Stomach (tissue), 8 donors: ENCODE measurements at regions not wholly inside any gene's neighbourhood (a gene's known extent, or its start where the extent isn't known, plus 50 kb on each side); places are given as distances from the start of the nearest gene placed in this dataset.

ENCODE experiments used
- DNase-seq, 2 donors: peaks; one replicate each; pipeline versions ENCODE4 v3.0.0 to v3.0.0-alpha.2; 2013 to 2019
- H3K27ac ChIP-seq, 5 donors: fragments of 200-600 bp in 4 of 5; sonication (generic) in 4 of 5; one replicate each; pipeline ENCODE4 v1.5.1; 2013 to 2019; ENCODE audit warnings: mild to moderate bottlenecking in 1 of 5, moderate library complexity in 1 of 5
- H3K27me3 ChIP-seq, 3 donors: fragments of 200-600 bp; sonication (generic); one replicate each; pipeline ENCODE4 v1.5.1; 2017 to 2019; ENCODE audit warnings: mixed run types in 1 of 3
- H3K36me3 ChIP-seq, 4 donors: fragments of 200-600 bp; sonication (generic); 1 replicate in 3 of 4; 2 replicates in 1 of 4; pipeline ENCODE4 v1.5.1; 2016 to 2019
- H3K4me1 ChIP-seq, 4 donors: fragments of 200-600 bp; sonication (generic); one replicate each; pipeline ENCODE4 v1.5.1; 2016 to 2019
- H3K4me3 ChIP-seq, 4 donors: fragments of 200-600 bp; sonication (generic) in 3 of 4; one replicate each; pipeline ENCODE4 v1.5.1; 2016 to 2019; ENCODE audit warnings: mild to moderate bottlenecking in 1 of 4
- H3K9me3 ChIP-seq, 4 donors: fragments of 200-600 bp; sonication (generic); one replicate each; pipeline ENCODE4 v1.5.1; 2016 to 2019
- CTCF ChIP-seq, 7 experiments: fragments of 450-650 bp in 4 of 7; fragments of 200-600 bp in 3 of 7; sonication (generic) in 3 of 7; IDR thresholded peaks; one replicate each; pipeline ENCODE4 v1.5.1; 2016 to 2019; ENCODE audit warnings: antibody characterized with exemption in 7 of 7, control low read depth in 2 of 7, mild to moderate bottlenecking in 1 of 7
- EP300 ChIP-seq: sonication (generic); formaldehyde crosslinking; IDR thresholded peaks from one replicate; pipeline ENCODE4 v1.6.1; 2017; ENCODE audit warnings: antibody characterized with exemption
- POLR2A ChIP-seq, 4 donors: fragments of 450-650 bp; IDR thresholded peaks; one replicate each; pipeline ENCODE4 v1.6.1; 2016; ENCODE audit warnings: antibody characterized with exemption in 4 of 4, control low read depth in 2 of 4, mild to moderate bottlenecking in 1 of 4, moderate library complexity in 1 of 4
- POLR2AphosphoS5 ChIP-seq, 3 donors: sonication (generic); formaldehyde crosslinking; IDR thresholded peaks; one replicate each; pipeline ENCODE4 v1.6.1; 2016; ENCODE audit warnings: antibody characterized with exemption in 3 of 3
- WGBS, 5 donors: extraction: QIAGEN DNeasy Blood & Tissue Kit in 3 of 5; methylation state at CpG; one replicate each; pipeline versions ENCODE4 v1.1.5 to v1.1.7; 2013 to 2018; 5-methylcytosine and 5-hydroxymethylcytosine counted together
- intact Hi-C: fragments of 100-400 bp; cut with DNase I; formaldehyde crosslinking; loops from one replicate; pipeline ENCODE4 v1.15.1; 2023; ENCODE audit warnings: low total_unique reads
- donor health status: healthy with polysubstance abuse.
- donor health status: Bipolar disorder and iron deficiency.
- donor health status: healthy.

- H3K27ac ChIP-seq = no peak overlapping the region
- no peak overlapping the region for H3K4me3 ChIP-seq
- intact Hi-C loops = no loop called here
- 62 to 73% (median 65%) methylated on average over 1 of the region's 1 CpG for WGBS, 5 donors
- H3K27me3 ChIP-seq = no peaks in the 10 kb centered on the region
- H3K9me3 ChIP-seq = no peaks in the 10 kb centered on the region
- no peak for DNase-seq
- no peaks in the 10 kb centered on the region for H3K4me1 ChIP-seq
- TF ChIP-seq EP300 = no peak
- no peak for TF ChIP-seq POLR2A (IDR thresholded peaks at IDR 0.05)
- no peak for TF ChIP-seq CTCF (IDR thresholded peaks at IDR 0.05)
- TF ChIP-seq POLR2AphosphoS5 (IDR thresholded peaks at IDR 0.05) = no peak
- H3K36me3 ChIP-seq = no peaks in the 10 kb centered on the region
These were observed 671.9 kb downstream of the SUCLG1 start for GRCh38 chr2:83787189-83787588.

- intact Hi-C loops = no loop called here
- 71 to 78% (median 71%) methylated on average over 4 of the region's 4 CpGs for WGBS, 5 donors
- no peaks in the 10 kb centered on the region for H3K4me1 ChIP-seq
These were observed 672.9 kb downstream of the SUCLG1 start for GRCh38 chr2:83786140-83786539.

GRCh38 chr2:83784947-83785346 is 674.1 kb downstream of the SUCLG1 start:
- TF ChIP-seq CTCF (IDR thresholded peaks at IDR 0.05) (no peak), POLR2AphosphoS5 (IDR thresholded peaks at IDR 0.05) (no peak), POLR2A (IDR thresholded peaks at IDR 0.05) (no peak), EP300 (no peak)
- Histone ChIP-seq H3K4me3 (no peak overlapping the region), H3K9me3 (no peaks in the 10 kb centered on the region), H3K27me3 (no peaks in the 10 kb centered on the region), H3K36me3 (no peaks in the 10 kb centered on the region), H3K27ac (no peak overlapping the region), H3K4me1 (no peaks in the 10 kb centered on the region)
- 35 to 67% (median 63%) methylated on average over 1 of the region's 1 CpG for WGBS, 5 donors
- DNase-seq = no peak
- intact Hi-C loops = no loop called here

More at GRCh38 chr2:83786140-83786539, 672.9 kb downstream of the SUCLG1 start:
- TF ChIP-seq CTCF (IDR thresholded peaks at IDR 0.05) (no peak), EP300 (no peak), POLR2AphosphoS5 (IDR thresholded peaks at IDR 0.05) (no peak), POLR2A (IDR thresholded peaks at IDR 0.05) (no peak)
- Histone ChIP-seq H3K27ac (no peak overlapping the region), H3K27me3 (no peaks in the 10 kb centered on the region), H3K36me3 (no peaks in the 10 kb centered on the region), H3K4me3 (no peak overlapping the region), H3K9me3 (no peaks in the 10 kb centered on the region)
- DNase-seq = no peak

- H3K27me3 ChIP-seq = no peaks in the 10 kb centered on the region
- TF ChIP-seq EP300 (no peak), POLR2AphosphoS5 (IDR thresholded peaks at IDR 0.05) (no peak), CTCF (IDR thresholded peaks at IDR 0.05) (no peak), POLR2A (IDR thresholded peaks at IDR 0.05) (no peak)
- no peak for DNase-seq
- H3K4me1 ChIP-seq = no peaks in the 10 kb centered on the region
- no peak overlapping the region for H3K27ac ChIP-seq
- intact Hi-C loops = no loop called here
- 90 to 94% (median 92%) methylated on average over 2 of the region's 2 CpGs for WGBS, 5 donors
- H3K4me3 ChIP-seq = no peak overlapping the region
- H3K36me3 ChIP-seq = no peaks in the 10 kb centered on the region
- H3K9me3 ChIP-seq = no peaks in the 10 kb centered on the region
These were observed 674.8 kb downstream of the SUCLG1 start for GRCh38 chr2:83784315-83784714.
